GM21737 (cell line): ENCODE measurements at regions not wholly inside any gene's neighbourhood (a gene's known extent, or its start where the extent isn't known, plus 50 kb on each side); places are given as distances from the start of the nearest gene placed in this dataset.
A peak's percentile ranks its signal among the peaks of the same experiment; 100 is the strongest.

ENCODE experiments used
- ATAC-seq: cut with Tn5 transposase; IDR thresholded peaks from one replicate; pipeline ENCODE4 v1.9.1; 2021; ENCODE audit warnings: mild to moderate bottlenecking, moderate library complexity; ENCODE audit not compliant: unreplicated experiment

DNA sequence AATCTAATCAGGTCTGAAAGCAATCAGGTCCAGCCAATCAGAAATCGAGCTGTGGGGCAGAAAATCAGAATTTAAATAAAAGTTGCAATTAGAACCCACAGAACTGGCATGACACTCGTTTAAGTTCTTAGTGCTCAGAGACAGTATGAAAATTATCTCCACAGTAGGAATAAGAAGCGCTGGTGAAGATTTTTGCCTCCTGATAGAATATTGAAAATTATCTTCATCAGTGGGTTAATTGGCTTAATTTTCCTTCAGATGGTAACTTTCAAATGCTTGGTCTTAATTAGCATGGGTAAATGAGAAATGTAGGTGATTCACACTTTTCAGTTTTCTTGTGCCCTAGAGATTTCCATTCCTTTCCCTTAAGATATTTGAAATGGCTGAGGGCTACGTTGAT lies 109.1 kb upstream of the MDFIC2 start:
- ATAC-seq = no peak

GRCh38 chr3:70409018-70409417 lies 96.6 kb upstream of the MDFIC2 start:
- ATAC-seq = no peak

DNA sequence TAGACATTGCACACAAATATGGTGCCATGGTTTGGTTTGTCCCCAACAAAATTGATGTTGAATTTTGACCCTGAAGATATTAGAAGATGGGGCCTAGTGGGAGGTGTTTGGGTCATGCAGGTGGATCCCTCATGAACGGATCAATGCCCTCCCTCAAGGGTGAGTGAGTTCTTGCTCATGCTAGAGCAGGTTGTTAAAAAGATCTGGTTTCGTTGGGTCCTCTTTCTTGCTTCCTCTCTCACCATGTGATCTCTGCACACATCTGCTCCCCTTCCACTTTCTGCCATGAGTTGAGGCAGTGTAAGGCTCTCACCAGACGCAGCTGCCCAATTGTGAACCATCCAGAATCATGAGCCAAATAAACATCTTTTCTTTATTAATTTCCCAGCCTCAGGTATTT lies 87.8 kb upstream of the MDFIC2 start:
- no peak for ATAC-seq

DNA sequence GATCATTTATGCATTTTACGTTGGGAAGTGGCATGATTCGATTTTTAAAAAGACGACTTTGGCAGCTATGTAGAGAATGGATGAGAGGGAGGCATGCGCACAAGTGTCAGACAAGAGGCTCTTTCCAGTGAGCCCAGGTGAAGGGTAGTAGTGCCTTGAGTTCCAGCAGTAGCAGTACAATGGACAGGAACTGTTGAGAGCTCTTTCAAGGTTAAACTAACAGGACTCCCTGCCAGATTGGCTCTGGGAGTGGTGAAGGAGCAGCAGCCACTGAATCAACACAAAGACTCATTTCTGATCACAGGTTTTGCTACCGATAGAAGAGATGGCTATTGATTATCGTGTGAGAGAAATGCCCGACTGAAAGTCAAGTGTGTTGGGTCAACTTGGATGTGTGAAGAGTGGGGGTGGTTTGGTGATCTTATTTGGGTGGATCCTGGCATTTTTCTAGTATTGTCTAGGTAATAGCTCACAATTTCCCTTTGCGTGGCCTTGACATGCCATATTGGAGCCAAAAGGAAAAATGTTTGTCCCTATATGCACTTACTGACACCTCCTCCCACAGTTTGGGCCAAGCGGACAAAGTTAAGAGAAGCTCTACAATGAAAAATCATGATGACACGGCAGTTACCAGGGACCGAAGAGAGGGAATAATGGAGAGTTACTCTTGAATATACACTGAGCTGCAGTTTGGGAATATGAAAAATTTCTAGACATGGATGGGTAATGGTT lies 81.6 kb upstream of the MDFIC2 start:
- ATAC-seq = no peak

- ATAC-seq = no peak
Observed at GRCh38 chr3:70392227-70392626, 79.8 kb upstream of the MDFIC2 start.

DNA sequence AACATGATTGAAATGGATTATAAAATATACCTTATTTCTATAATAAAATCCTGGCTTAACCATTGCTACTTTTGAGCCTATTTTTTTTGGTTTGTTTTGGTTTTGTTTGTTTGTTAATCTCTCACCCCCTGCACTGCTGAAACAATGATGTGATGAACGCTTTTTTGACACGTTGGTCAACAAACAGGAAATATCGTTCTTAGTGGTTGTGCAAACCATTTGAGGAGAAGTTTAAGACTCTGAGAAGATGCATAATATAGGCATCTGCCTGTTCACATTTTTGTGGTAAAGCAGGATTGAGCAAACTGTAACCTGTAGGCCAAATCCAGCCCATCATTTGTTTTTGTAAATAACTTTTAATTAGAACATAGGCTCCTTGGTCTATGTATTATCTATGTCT lies 75.5 kb upstream of the MDFIC2 start:
- no peak for ATAC-seq

DNA sequence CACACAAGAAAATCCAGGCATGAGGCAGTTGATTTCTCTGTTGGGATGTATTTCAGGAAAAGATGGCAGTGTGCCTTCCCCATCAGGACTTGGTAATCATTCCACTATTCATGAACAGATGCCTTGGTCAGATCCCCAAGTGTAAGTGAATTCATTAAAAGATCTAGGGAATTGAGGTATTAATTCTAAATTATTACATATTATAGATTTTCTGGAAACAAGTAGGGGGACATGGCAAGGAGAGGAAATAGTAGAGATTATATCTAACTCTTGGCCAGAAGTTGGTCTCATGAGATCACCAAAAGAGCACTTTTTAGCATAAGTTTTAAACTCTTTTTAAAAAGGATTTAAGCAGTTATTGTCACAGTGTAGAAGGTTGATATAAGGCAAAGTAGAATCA lies 74.4 kb upstream of the MDFIC2 start:
- ATAC-seq = no peak

- ATAC-seq = no peak
Observed at GRCh38 chr3:70386043-70386442, 73.6 kb upstream of the MDFIC2 start.

GRCh38 chr3:70383360-70383831 lies 71.0 kb upstream of the MDFIC2 start:
- ATAC-seq = peak; percentile 98

GRCh38 chr3:70374179-70374578 lies 61.7 kb upstream of the MDFIC2 start:
- ATAC-seq = no peak
